Stomach smooth muscle (tissue), 2 donors: ENCODE measurements at regions not wholly inside any gene's neighbourhood (a gene's known extent, or its start where the extent isn't known, plus 50 kb on each side); places are given as distances from the start of the nearest gene placed in this dataset.

Experiments
- H3K27ac ChIP-seq: one replicate; pipeline ENCODE4 v1.7.0; 2013; ENCODE audit warnings: mild to moderate bottlenecking, low read length, inconsistent platforms
- H3K27me3 ChIP-seq, 2 donors: one replicate each; pipeline ENCODE4 v1.7.0; 2013; ENCODE audit warnings: low read length in 2 of 2; ENCODE audit not compliant: insufficient read depth in 2 of 2, control insufficient read depth in 1 of 2
- H3K36me3 ChIP-seq, 2 donors: one replicate each; pipeline ENCODE4 v1.7.0; 2013; ENCODE audit warnings: low read length in 2 of 2; ENCODE audit not compliant: control insufficient read depth in 2 of 2, insufficient read depth in 2 of 2
- H3K4me1 ChIP-seq: one replicate; pipeline ENCODE4 v1.7.0; 2013; ENCODE audit warnings: low read length; ENCODE audit not compliant: control insufficient read depth, insufficient read depth
- H3K4me3 ChIP-seq, 2 donors: one replicate each; pipeline ENCODE4 v1.7.0; 2013; ENCODE audit warnings: low read length in 2 of 2
- H3K9ac ChIP-seq, 2 donors: one replicate each; pipeline ENCODE4 v1.7.0; 2013; ENCODE audit warnings: low read length in 2 of 2, mild to moderate bottlenecking in 1 of 2
- H3K9me3 ChIP-seq, 2 donors: one replicate each; pipeline ENCODE4 v1.7.0; 2013; ENCODE audit warnings: low read length in 2 of 2; ENCODE audit not compliant: control insufficient read depth in 2 of 2
- donor health status: healthy.
- donor health status: Pancreatic carcinoma.

- Histone ChIP-seq H3K27ac (no peak overlapping the region), H3K9me3 (no peaks in the 10 kb centered on the region), H3K4me1 (no peaks in the 10 kb centered on the region), H3K27me3 (no peaks in the 10 kb centered on the region), H3K36me3 (no peaks in the 10 kb centered on the region), H3K9ac (no peak overlapping the region), H3K4me3 (no peak overlapping the region)
Measured at GRCh38 chr12:92424338-92424737, 278.5 kb upstream of the PLEKHG7 start.

GRCh38 chr12:92421701-92422100 lies 276.1 kb upstream of the BTG1 start:
- H3K27ac ChIP-seq = no peak overlapping the region
- H3K4me1 ChIP-seq = no peaks in the 10 kb centered on the region
- no peaks in the 10 kb centered on the region for H3K9me3 ChIP-seq
- H3K9ac ChIP-seq = no peak overlapping the region
- no peaks in the 10 kb centered on the region for H3K27me3 ChIP-seq
- no peak overlapping the region for H3K4me3 ChIP-seq
- H3K36me3 ChIP-seq = no peaks in the 10 kb centered on the region

- H3K36me3 ChIP-seq = no peaks in the 10 kb centered on the region
- H3K4me3 ChIP-seq = no peak overlapping the region
- no peaks in the 10 kb centered on the region for H3K27me3 ChIP-seq
- no peaks in the 10 kb centered on the region for H3K9me3 ChIP-seq
- H3K9ac ChIP-seq = no peak overlapping the region
- H3K4me1 ChIP-seq = no peaks in the 10 kb centered on the region
- no peak overlapping the region for H3K27ac ChIP-seq
Measured at GRCh38 chr12:92421042-92421441, 275.4 kb upstream of the BTG1 start.

- no peaks in the 10 kb centered on the region for H3K4me1 ChIP-seq
- no peaks in the 10 kb centered on the region for H3K36me3 ChIP-seq
- H3K4me3 ChIP-seq = no peak overlapping the region
- no peak overlapping the region for H3K9ac ChIP-seq
- no peaks in the 10 kb centered on the region for H3K9me3 ChIP-seq
- H3K27me3 ChIP-seq = no peaks in the 10 kb centered on the region
- H3K27ac ChIP-seq = no peak overlapping the region
Measured at GRCh38 chr12:92419201-92419600, 273.6 kb upstream of the BTG1 start.

GRCh38 chr12:92418381-92418780 lies 272.7 kb upstream of the BTG1 start:
- Histone ChIP-seq H3K4me1 (no peaks in the 10 kb centered on the region), H3K9ac (no peak overlapping the region), H3K27ac (no peak overlapping the region), H3K9me3 (no peaks in the 10 kb centered on the region), H3K36me3 (no peaks in the 10 kb centered on the region), H3K4me3 (no peak overlapping the region), H3K27me3 (no peaks in the 10 kb centered on the region)

GRCh38 chr12:92417373-92417772 lies 271.7 kb upstream of the BTG1 start:
- Histone ChIP-seq H3K27me3 (no peaks in the 10 kb centered on the region), H3K9me3 (no peaks in the 10 kb centered on the region), H3K36me3 (no peaks in the 10 kb centered on the region), H3K4me1 (no peaks in the 10 kb centered on the region), H3K4me3 (no peak overlapping the region), H3K9ac (no peak overlapping the region), H3K27ac (no peak overlapping the region)

- no peak overlapping the region for H3K27ac ChIP-seq
- no peaks in the 10 kb centered on the region for H3K4me1 ChIP-seq
- H3K36me3 ChIP-seq = no peaks in the 10 kb centered on the region
Measured at GRCh38 chr12:92416385-92416812, 270.8 kb upstream of the BTG1 start.

GRCh38 chr12:92414170-92415070 lies 268.8 kb upstream of the BTG1 start:
- Histone ChIP-seq H3K27ac (no peak overlapping the region), H3K36me3 (no peaks in the 10 kb centered on the region), H3K9me3 (no peaks in the 10 kb centered on the region), H3K9ac (no peak overlapping the region), H3K4me3 (no peak overlapping the region), H3K27me3 (no peaks in the 10 kb centered on the region), H3K4me1 (no peaks in the 10 kb centered on the region)

More at GRCh38 chr12:92416385-92416812, 270.8 kb upstream of the BTG1 start:
- Histone ChIP-seq H3K4me3 (no peak overlapping the region), H3K9ac (no peak overlapping the region), H3K9me3 (no peaks in the 10 kb centered on the region), H3K27me3 (no peaks in the 10 kb centered on the region)

GRCh38 chr12:92413286-92413685 lies 267.6 kb upstream of the BTG1 start:
- H3K9ac ChIP-seq = no peak overlapping the region
- no peaks in the 10 kb centered on the region for H3K9me3 ChIP-seq
- no peaks in the 10 kb centered on the region for H3K36me3 ChIP-seq
- no peak overlapping the region for H3K4me3 ChIP-seq
- no peaks in the 10 kb centered on the region for H3K27me3 ChIP-seq
- H3K4me1 ChIP-seq = no peaks in the 10 kb centered on the region
- no peak overlapping the region for H3K27ac ChIP-seq

GRCh38 chr12:92412856-92413255 lies 267.2 kb upstream of the BTG1 start:
- H3K27me3 ChIP-seq = no peaks in the 10 kb centered on the region
- no peak overlapping the region for H3K4me3 ChIP-seq
- no peak overlapping the region for H3K27ac ChIP-seq
- no peak overlapping the region for H3K9ac ChIP-seq
- no peaks in the 10 kb centered on the region for H3K36me3 ChIP-seq
- no peaks in the 10 kb centered on the region for H3K9me3 ChIP-seq
- no peaks in the 10 kb centered on the region for H3K4me1 ChIP-seq

GRCh38 chr12:92411687-92412086 lies 266.0 kb upstream of the BTG1 start:
- H3K4me1 ChIP-seq = no peaks in the 10 kb centered on the region
- H3K4me3 ChIP-seq = no peak overlapping the region
- H3K9ac ChIP-seq = no peak overlapping the region
- no peaks in the 10 kb centered on the region for H3K36me3 ChIP-seq
- no peaks in the 10 kb centered on the region for H3K27me3 ChIP-seq
- H3K27ac ChIP-seq = no peak overlapping the region
- H3K9me3 ChIP-seq = no peaks in the 10 kb centered on the region
